ENCODE measurements at regions not wholly inside any gene's neighbourhood (a gene's known extent, or its start where the extent isn't known, plus 50 kb on each side); places are given as distances from the start of the nearest gene placed in this dataset.

DNA sequence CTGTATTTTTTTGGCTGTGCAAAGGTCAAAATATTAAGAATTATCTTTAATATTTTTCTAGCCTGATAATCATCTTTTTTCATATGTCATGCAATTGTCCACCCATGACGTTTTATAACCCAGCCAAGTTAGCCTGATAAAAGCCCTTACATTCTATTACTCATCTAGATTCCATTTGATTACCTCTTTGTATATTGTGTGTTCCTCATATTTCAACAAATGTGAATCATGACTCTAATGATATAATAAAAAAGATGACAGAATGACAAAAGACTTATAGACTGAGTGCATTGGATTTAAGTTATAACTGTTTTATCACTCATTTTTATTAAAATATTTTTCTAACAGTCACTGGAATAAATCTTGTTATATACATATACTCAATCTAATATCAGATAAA is 1560.0 kb upstream of the LRRTM3 start:
- TF ChIP-seq ESRRG (CRISPR knock-in tag; IDR thresholded peaks at IDR 0.05) (0 out of 2 replicates have a peak, but pooled peaks have one; percentile 33), ISL1 (CRISPR knock-in tag; IDR thresholded peaks at IDR 0.05) (peak; percentile 95), ZC3H10 (CRISPR knock-in tag; IDR thresholded peaks at IDR 0.05) (no peak), ZFP30 (CRISPR knock-in tag; IDR thresholded peaks at IDR 0.05) (no peak), CREB5 (CRISPR knock-in tag; IDR thresholded peaks at IDR 0.05; ENCODE audit: low read depth) (peak; percentile 64; the same call in 1 of the 2 replicates), ZFP3 (CRISPR knock-in tag; IDR thresholded peaks at IDR 0.05) (peak; percentile 50; the same call in 1 of the 2 replicates)
- peak; percentile 28; the same call in 1 of the 3 replicates for ATAC-seq

- ATAC-seq = no peak
- TF ChIP-seq PATZ1 (CRISPR knock-in tag; IDR thresholded peaks at IDR 0.05; ENCODE audit: borderline replicate concordance) = no peak
- TF ChIP-seq OSR1 (CRISPR knock-in tag; IDR thresholded peaks at IDR 0.05) = no peak
- TF ChIP-seq GLIS3 (CRISPR knock-in tag; IDR thresholded peaks at IDR 0.05) = no peak
- no peak for TF ChIP-seq ARNTL (CRISPR knock-in tag; IDR thresholded peaks at IDR 0.05; ENCODE audit: borderline replicate concordance, low read depth)
- TF ChIP-seq BACH2 (CRISPR knock-in tag; IDR thresholded peaks at IDR 0.05; ENCODE audit: borderline replicate concordance) = no peak
- TF ChIP-seq ZNF565 (CRISPR knock-in tag; conservative IDR thresholded peaks at IDR 0.05; ENCODE audit: low read depth) = no peak
- TF ChIP-seq TSHZ2 (CRISPR knock-in tag; IDR thresholded peaks at IDR 0.05) = no peak
Measured at GRCh38 chr10:65367706-65368105, 1558.1 kb upstream of the LRRTM3 start.

- no peak for TF ChIP-seq ZNF565 (CRISPR knock-in tag; conservative IDR thresholded peaks at IDR 0.05; ENCODE audit: low read depth)
- no peak for TF ChIP-seq PPARA (CRISPR knock-in tag; IDR thresholded peaks at IDR 0.05; ENCODE audit: borderline replicate concordance)
- TF ChIP-seq CSDC2 (CRISPR knock-in tag; IDR thresholded peaks at IDR 0.05) = no peak
- no peak for TF ChIP-seq BACH2 (CRISPR knock-in tag; IDR thresholded peaks at IDR 0.05; ENCODE audit: borderline replicate concordance)
- no peak for TF ChIP-seq ZNF8 (CRISPR knock-in tag; IDR thresholded peaks at IDR 0.05)
- TF ChIP-seq PATZ1 (CRISPR knock-in tag; IDR thresholded peaks at IDR 0.05; ENCODE audit: borderline replicate concordance) = no peak
- TF ChIP-seq CREB5 (CRISPR knock-in tag; IDR thresholded peaks at IDR 0.05; ENCODE audit: low read depth) = no peak
- ATAC-seq = no peak
Measured at GRCh38 chr10:65375528-65375927, 1550.3 kb upstream of the LRRTM3 start.

DNA sequence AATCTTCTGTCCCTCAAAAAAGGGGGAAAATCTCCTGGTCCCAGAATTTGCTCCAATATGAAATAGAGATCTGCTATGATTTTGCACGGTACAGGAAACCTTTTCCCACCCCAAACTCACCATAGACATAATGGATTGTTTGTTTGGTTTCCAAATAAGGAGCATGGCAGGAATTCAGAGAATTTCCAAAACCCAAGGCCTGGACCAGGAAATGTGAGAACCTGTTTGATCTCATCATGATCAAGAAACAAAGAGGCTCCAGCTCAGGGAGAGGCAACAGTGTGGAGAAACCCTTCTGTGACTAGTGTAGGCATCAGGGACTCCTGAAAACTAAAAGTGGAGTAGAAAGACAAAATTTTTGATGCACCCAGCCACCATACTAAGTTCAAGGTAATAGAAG is 1548.1 kb upstream of the LRRTM3 start:
- no peak for ATAC-seq
- TF ChIP-seq ZFP30 (CRISPR knock-in tag; IDR thresholded peaks at IDR 0.05) (no peak), RARB (CRISPR knock-in tag; IDR thresholded peaks at IDR 0.05) (no peak), CREB5 (CRISPR knock-in tag; IDR thresholded peaks at IDR 0.05; ENCODE audit: low read depth) (no peak), OSR1 (CRISPR knock-in tag; IDR thresholded peaks at IDR 0.05) (no peak), GLIS3 (CRISPR knock-in tag; IDR thresholded peaks at IDR 0.05) (no peak), ZNF565 (CRISPR knock-in tag; conservative IDR thresholded peaks at IDR 0.05; ENCODE audit: low read depth) (no peak), PATZ1 (CRISPR knock-in tag; IDR thresholded peaks at IDR 0.05; ENCODE audit: borderline replicate concordance) (no peak), CSDC2 (CRISPR knock-in tag; IDR thresholded peaks at IDR 0.05) (no peak), ZNF70 (CRISPR knock-in tag; IDR thresholded peaks at IDR 0.05) (no peak), PPARA (CRISPR knock-in tag; IDR thresholded peaks at IDR 0.05; ENCODE audit: borderline replicate concordance) (no peak), ZC3H10 (CRISPR knock-in tag; IDR thresholded peaks at IDR 0.05) (no peak)
- TF ChIP-seq, protein P1, sequence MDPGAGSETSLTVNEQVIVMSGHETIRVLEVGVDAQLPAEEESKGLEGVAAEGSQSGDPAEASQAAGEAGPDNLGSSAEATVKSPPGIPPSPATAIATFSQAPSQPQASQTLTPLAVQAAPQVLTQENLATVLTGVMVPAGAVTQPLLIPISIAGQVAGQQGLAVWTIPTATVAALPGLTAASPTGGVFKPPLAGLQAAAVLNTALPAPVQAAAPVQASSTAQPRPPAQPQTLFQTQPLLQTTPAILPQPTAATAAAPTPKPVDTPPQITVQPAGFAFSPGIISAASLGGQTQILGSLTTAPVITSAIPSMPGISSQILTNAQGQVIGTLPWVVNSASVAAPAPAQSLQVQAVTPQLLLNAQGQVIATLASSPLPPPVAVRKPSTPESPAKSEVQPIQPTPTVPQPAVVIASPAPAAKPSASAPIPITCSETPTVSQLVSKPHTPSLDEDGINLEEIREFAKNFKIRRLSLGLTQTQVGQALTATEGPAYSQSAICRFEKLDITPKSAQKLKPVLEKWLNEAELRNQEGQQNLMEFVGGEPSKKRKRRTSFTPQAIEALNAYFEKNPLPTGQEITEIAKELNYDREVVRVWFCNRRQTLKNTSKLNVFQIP (CRISPR knock-in tag; IDR thresholded peaks at IDR 0.05; ENCODE audit: borderline replicate concordance, low read depth) = no peak
